PC-9 (cell line): ENCODE measurements at regions not wholly inside any gene's neighbourhood (a gene's known extent, or its start where the extent isn't known, plus 50 kb on each side); places are given as distances from the start of the nearest gene placed in this dataset.

Source experiments
- BruUV-seq: library from RNA; stranded (reverse); fragments of 400-500 nt; replicated peaks from 2 replicates; lab custom pipeline; 2021; lab: Mats Ljungman, UMichigan
- CTCF ChIA-PET: fragments of 300-600 bp; sonication (Branson Sonifier 250); formaldehyde crosslinking; loops from one replicate; lab custom pipeline; 2022; ENCODE audit warnings: antibody characterized with exemption; lab: Charles Lee
- POLR2A ChIA-PET: fragments of 300-600 bp; sonication (Branson Sonifier 250); formaldehyde crosslinking; loops from one replicate; lab custom pipeline; 2022; ENCODE audit warnings: antibody characterized with exemption; ENCODE audit not compliant: unreplicated experiment; lab: Charles Lee
- DNase-seq, 2 experiments: peaks; one replicate each; pipeline versions ENCODE4 v3.0.0 to v3.0.0-alpha.2; 2015 to 2022; ENCODE audit warnings: mixed read lengths in 1 of 2
- H2AFZ ChIP-seq: fragments of 200-600 bp; sonication (generic); 2 replicates; pipeline ENCODE4 v1.8.1; 2017; ENCODE audit warnings: antibody characterized with exemption
- H3F3A ChIP-seq: fragments of 200-600 bp; sonication (generic); 2 replicates; pipeline ENCODE4 v1.8.1; 2017; ENCODE audit warnings: antibody characterized with exemption, mild to moderate bottlenecking, low read depth; ENCODE audit not compliant: insufficient read depth
- H3K27ac ChIP-seq: fragments of 200-600 bp; sonication (generic); 2 replicates; pipeline ENCODE4 v1.6.1; 2016; ENCODE audit warnings: mixed run types
- H3K27me3 ChIP-seq: fragments of 200-600 bp; sonication (generic); 2 replicates; pipeline ENCODE4 v1.6.1; 2016; ENCODE audit warnings: low read depth, mixed run types; ENCODE audit not compliant: insufficient read depth
- H3K36me3 ChIP-seq: fragments of 200-600 bp; sonication (generic); 2 replicates; pipeline ENCODE4 v1.6.1; 2016; ENCODE audit warnings: low read depth, mixed run types
- H3K4me1 ChIP-seq: fragments of 200-600 bp; sonication (generic); replicated peaks from 2 replicates; pipeline ENCODE4 v1.6.1; 2016; ENCODE audit warnings: mixed run types; ENCODE audit not compliant: insufficient read depth
- H3K4me2 ChIP-seq: fragments of 200-600 bp; sonication (generic); 2 replicates; pipeline ENCODE4 v1.6.1; 2017; ENCODE audit warnings: mixed run types
- H3K4me3 ChIP-seq: fragments of 200-600 bp; sonication (generic); 2 replicates; pipeline ENCODE4 v1.6.1; 2016; ENCODE audit warnings: mixed run types
- H3K79me2 ChIP-seq: fragments of 200-600 bp; sonication (generic); 2 replicates; pipeline ENCODE4 v1.6.1; 2017; ENCODE audit warnings: low read depth, mixed run types
- H3K9me2 ChIP-seq: fragments of 200-600 bp; sonication (generic); 2 replicates; pipeline ENCODE4 v1.8.1; 2017; ENCODE audit warnings: mild to moderate bottlenecking; ENCODE audit not compliant: insufficient read depth
- H3K9me3 ChIP-seq: fragments of 200-600 bp; sonication (generic); 2 replicates; pipeline ENCODE4 v1.8.1; 2016; ENCODE audit warnings: low read depth; ENCODE audit not compliant: insufficient read depth
- H4K20me1 ChIP-seq: fragments of 200-600 bp; sonication (generic); 2 replicates; pipeline ENCODE4 v1.8.1; 2017; ENCODE audit not compliant: insufficient read depth
- CTCF ChIP-seq: fragments of 200-600 bp; sonication (generic); conservative IDR thresholded peaks from 2 replicates; pipeline ENCODE4 v1.6.1; 2017; ENCODE audit warnings: mixed run types, antibody characterized with exemption, mild to moderate bottlenecking, moderate library complexity
- EZH2 ChIP-seq: fragments of 200-600 bp; sonication (generic); IDR thresholded peaks from 2 replicates; pipeline ENCODE4 v1.8.0; 2017; ENCODE audit warnings: antibody characterized with exemption, low read depth
- intact Hi-C: fragments of 100-400 bp; cut with micrococcal nuclease; formaldehyde crosslinking; loops from one replicate; pipeline ENCODE4 v1.10.0; 2022; ENCODE audit not compliant: unreplicated experiment

- H3K27ac ChIP-seq = no peak overlapping the region
- DNase-seq = no peak
- no TSS peak for BruUV-seq
- intact Hi-C loops = no loop called here
- no peak overlapping the region for H2AFZ ChIP-seq
- H3K9me3 ChIP-seq = no peaks in the 10 kb centered on the region
- no peaks in the 10 kb centered on the region for H3K36me3 ChIP-seq
- POLR2A ChIA-PET = no interaction called here
- no peaks in the 10 kb centered on the region for H3K79me2 ChIP-seq
- no peaks in the 10 kb centered on the region for H3K9me2 ChIP-seq
- H3F3A ChIP-seq = no peaks in the 10 kb centered on the region
- H3K4me2 ChIP-seq = no peak overlapping the region
- CTCF ChIA-PET = no interaction called here
- no peak overlapping the region for H3K4me3 ChIP-seq
- no peaks in the 10 kb centered on the region for H4K20me1 ChIP-seq
- H3K27me3 ChIP-seq = peaks cover 76% of the 10 kb centered on the region
- no peaks in the 10 kb centered on the region for H3K4me1 ChIP-seq
- TF ChIP-seq EZH2 = no peak
Measured at GRCh38 chr1:5725406-5725805, 266.8 kb downstream of the NPHP4 start.

- no peaks in the 10 kb centered on the region for H3K4me1 ChIP-seq
- no peak overlapping the region for H2AFZ ChIP-seq
- H3K4me2 ChIP-seq = no peak overlapping the region
- intact Hi-C loops = no loop called here
- DNase-seq = no peak
- H4K20me1 ChIP-seq = no peaks in the 10 kb centered on the region
- H3K36me3 ChIP-seq = no peaks in the 10 kb centered on the region
- H3K4me3 ChIP-seq = no peak overlapping the region
- H3K9me3 ChIP-seq = no peaks in the 10 kb centered on the region
- H3K27me3 ChIP-seq = peaks cover 76% of the 10 kb centered on the region
- CTCF ChIA-PET = no interaction called here
- H3F3A ChIP-seq = no peaks in the 10 kb centered on the region
- no peaks in the 10 kb centered on the region for H3K79me2 ChIP-seq
- H3K9me2 ChIP-seq = no peaks in the 10 kb centered on the region
- BruUV-seq = no TSS peak
- no peak overlapping the region for H3K27ac ChIP-seq
- no peak for TF ChIP-seq CTCF
- no peak for TF ChIP-seq EZH2
- POLR2A ChIA-PET = no interaction called here
Measured at GRCh38 chr1:5724847-5725246, 267.4 kb downstream of the NPHP4 start.

- H3K27ac ChIP-seq = no peak overlapping the region
- no peaks in the 10 kb centered on the region for H3K4me1 ChIP-seq
- H3F3A ChIP-seq = no peaks in the 10 kb centered on the region
- ChIA-PET CTCF (no interaction called here), POLR2A (no interaction called here)
- DNase-seq = no peak
- H3K36me3 ChIP-seq = no peaks in the 10 kb centered on the region
- no peak overlapping the region for H3K4me2 ChIP-seq
- no peak for TF ChIP-seq EZH2
- no peak for TF ChIP-seq CTCF
- intact Hi-C loops = no loop called here
- no peak overlapping the region for H2AFZ ChIP-seq
- no peaks in the 10 kb centered on the region for H3K9me2 ChIP-seq
- H3K9me3 ChIP-seq = no peaks in the 10 kb centered on the region
- BruUV-seq = no TSS peak
- no peaks in the 10 kb centered on the region for H3K79me2 ChIP-seq
- H3K27me3 ChIP-seq = peaks cover 76% of the 10 kb centered on the region
- H4K20me1 ChIP-seq = no peaks in the 10 kb centered on the region
- H3K4me3 ChIP-seq = no peak overlapping the region
Measured at GRCh38 chr1:5722635-5723164, 269.5 kb downstream of the NPHP4 start.

- H2AFZ ChIP-seq = no peak overlapping the region
- intact Hi-C loops = no loop called here
- H3K9me2 ChIP-seq = no peaks in the 10 kb centered on the region
- ChIA-PET CTCF (no interaction called here), POLR2A (no interaction called here)
- no peak for TF ChIP-seq EZH2
- no peak for TF ChIP-seq CTCF
- H3K9me3 ChIP-seq = no peaks in the 10 kb centered on the region
- H3K27me3 ChIP-seq = peaks cover 80% of the 10 kb centered on the region
- no peaks in the 10 kb centered on the region for H3K79me2 ChIP-seq
- H3F3A ChIP-seq = no peaks in the 10 kb centered on the region
- no peak overlapping the region for H3K4me2 ChIP-seq
- no peak for DNase-seq
- no peak overlapping the region for H3K4me3 ChIP-seq
- H3K36me3 ChIP-seq = no peaks in the 10 kb centered on the region
- no TSS peak for BruUV-seq
- no peaks in the 10 kb centered on the region for H4K20me1 ChIP-seq
- no peaks in the 10 kb centered on the region for H3K4me1 ChIP-seq
- H3K27ac ChIP-seq = no peak overlapping the region
Measured at GRCh38 chr1:5721634-5722215, 270.5 kb downstream of the NPHP4 start.
